Heart left ventricle (tissue), 13 donors: ENCODE measurements at regions not wholly inside any gene's neighbourhood (a gene's known extent, or its start where the extent isn't known, plus 50 kb on each side); places are given as distances from the start of the nearest gene placed in this dataset.

Source experiments
- CTCF ChIP-seq, 12 donors: fragments of 200-600 bp; sonication (generic) in 4 of 12; IDR thresholded peaks; one replicate each; pipeline versions ENCODE4 v1.5.0 to v1.8.0; 2018 to 2022; ENCODE audit warnings: antibody characterized with exemption in 12 of 12, mild to moderate bottlenecking in 5 of 12
- POLR2A ChIP-seq, 2 donors: fragments of 450-650 bp; IDR thresholded peaks; one replicate each; pipeline ENCODE4 v1.6.1; 2017; ENCODE audit warnings: antibody characterized with exemption in 2 of 2, mild to moderate bottlenecking in 2 of 2, moderate library complexity in 2 of 2
- donor health status: ischemic (EF 13 %, LVEDD 7.1; RV severe dilation, severe dysfunction).
- donor health status: DM: no; HTN: yes; CAD: no.
- donor health status: DM: no; HTN: no; CAD: no.
- donor health status: ischemic (EF 25% LVEDD 6.9; RV normal size, moderate dysfunction).
- donor health status: ischemic (EF 25% LVEDD 5.7; RV mildly dilated, moderate dysfunction).
- donor health status: ischemic (EF 35%, LVEDD 5.7; RV mildly dilated, moderate dysfunction).
- donor health status: nonischemic (EF 11% LVEDD 7.7; RV severe dilation, severe dysfunction).
- donor health status: DM: yes; HTN: yes; CAD: no.
- donor health status: PGD.
- donor health status: ischemic (EF 29% LVEDD 5.4; RV normal size, mild dysfunction).
- donor health status: nonischemic (EF 23%, LVEDD 6.1; RV moderate dilation, normal function).

- no peak for TF ChIP-seq CTCF (IDR thresholded peaks at IDR 0.05)
- TF ChIP-seq POLR2A (IDR thresholded peaks at IDR 0.05): no peak
These were observed 272.2 kb downstream of the C1D start for GRCh38 chr2:67790622-67791021.
